Astrocyte of the spinal cord (primary cell): ENCODE measurements at regions not wholly inside any gene's neighbourhood (a gene's known extent, or its start where the extent isn't known, plus 50 kb on each side); places are given as distances from the start of the nearest gene placed in this dataset.
A peak's percentile ranks its signal among the peaks of the same experiment; 100 is the strongest.
"Not testable (repeated sequence)": the region's sequence is repeated elsewhere in the genome, so short reads cannot be mapped to it uniquely, and the experiment has no call there.

Source experiments
- DNase-seq: peaks from one replicate; pipeline ENCODE4 v3.0.0; 2011; ENCODE audit warnings: low read depth, low spot score
- H3K4me3 ChIP-seq: 2 replicates; pipeline ENCODE4 v1.5.1; 2011; ENCODE audit warnings: low read depth, mild to moderate bottlenecking, low read length, moderate library complexity
- CTCF ChIP-seq: IDR thresholded peaks from 2 replicates; pipeline ENCODE4 v1.5.1; 2012; ENCODE audit warnings: low read depth, mild to moderate bottlenecking, low read length, inconsistent platforms
- in situ Hi-C: cut with HindIII; loops from 2 replicates; pipeline ENCODE4 v1.10.0; 2017; ENCODE audit warnings: low sequenced_read_pairs

GRCh38 chr14:70254476-70254961, 65.8 kb upstream of the SLC8A3 start:
- in situ Hi-C loops, result no loop called here
- TF ChIP-seq CTCF, result no peak
- peak; percentile 12 for DNase-seq

GRCh38 chr14:70253547-70253946, 64.8 kb upstream of the SLC8A3 start:
- DNase-seq, in situ Hi-C loops, H3K4me3 ChIP-seq: not testable (repeated sequence)

More at GRCh38 chr14:70254476-70254961, 65.8 kb upstream of the SLC8A3 start:
- H3K4me3 ChIP-seq, result no peak overlapping the region

- no peak for DNase-seq
Observed at GRCh38 chr14:70245026-70245425, 56.3 kb upstream of the SLC8A3 start.

GRCh38 chr14:70239802-70240201, 51.1 kb upstream of the SLC8A3 start:
- in situ Hi-C loops, result no loop called here
- DNase-seq, result no peak
- H3K4me3 ChIP-seq, result no peak overlapping the region
- TF ChIP-seq CTCF, result no peak

More at GRCh38 chr14:70245026-70245425, 56.3 kb upstream of the SLC8A3 start:
- in situ Hi-C loops, result no loop called here
- no peak overlapping the region for H3K4me3 ChIP-seq
- TF ChIP-seq CTCF, result no peak

GRCh38 chr14:70238635-70239034, 49.9 kb upstream of the SLC8A3 start:
- H3K4me3 ChIP-seq, DNase-seq, in situ Hi-C loops: not testable (repeated sequence)
